PC-3 (cell line): ENCODE measurements at regions not wholly inside any gene's neighbourhood (a gene's known extent, or its start where the extent isn't known, plus 50 kb on each side); places are given as distances from the start of the nearest gene placed in this dataset.
A peak's percentile ranks its signal among the peaks of the same experiment; 100 is the strongest.
"Not testable (repeated sequence)": the region's sequence is repeated elsewhere in the genome, so short reads cannot be mapped to it uniquely, and the experiment has no call there.

Source experiments
- ATAC-seq: fragments of 200-7000 bp; cut with Tn5 transposase; 2 replicates; pipeline ENCODE4 v1.9.1; 2020; ENCODE audit warnings: mild to moderate bottlenecking, moderate library complexity
- BruUV-seq: library from RNA; stranded (reverse); fragments of 400-500 nt; replicated peaks from 2 replicates; lab custom pipeline; 2021; lab: Mats Ljungman, UMichigan
- CTCF ChIA-PET: fragments of 300-600 bp; sonication (Branson Sonifier 250); formaldehyde crosslinking; loops from one replicate; lab custom pipeline; 2022; ENCODE audit warnings: antibody characterized with exemption; lab: Charles Lee
- POLR2A ChIA-PET: fragments of 300-600 bp; sonication (Branson Sonifier 250); formaldehyde crosslinking; loops from one replicate; lab custom pipeline; 2022; ENCODE audit warnings: antibody characterized with exemption; ENCODE audit not compliant: unreplicated experiment; lab: Charles Lee
- DNase-seq: peaks from one replicate; pipeline ENCODE4 v3.0.0-alpha.2; 2015
- H2AFZ ChIP-seq: fragments of 300-600 bp; sonication (generic); 2 replicates; pipeline ENCODE4 v1.6.0; 2016; ENCODE audit warnings: antibody characterized with exemption, low read length
- H3F3A ChIP-seq: fragments of 300-600 bp; sonication (generic); one replicate; pipeline ENCODE4 v1.6.0; 2017; ENCODE audit warnings: antibody characterized with exemption, low read length, control low read depth, mild to moderate bottlenecking; ENCODE audit not compliant: unreplicated experiment
- H3K27ac ChIP-seq: fragments of 300-600 bp; sonication (generic); 2 replicates; pipeline ENCODE4 v1.5.1; 2016; ENCODE audit warnings: mild to moderate bottlenecking, low read length
- H3K27me3 ChIP-seq: fragments of 300-600 bp; sonication (generic); 2 replicates; pipeline ENCODE4 v1.6.1; 2016; ENCODE audit warnings: low read length, mixed read lengths
- H3K36me3 ChIP-seq: fragments of 300-600 bp; sonication (generic); 2 replicates; pipeline ENCODE4 v1.6.1; 2016; ENCODE audit warnings: low read depth, mixed run types, low read length, mixed read lengths
- H3K4me1 ChIP-seq: fragments of 300-600 bp; sonication (generic); 2 replicates; pipeline ENCODE4 v1.5.1; 2016; ENCODE audit warnings: low read length; ENCODE audit not compliant: insufficient read depth
- H3K4me2 ChIP-seq: fragments of 300-600 bp; sonication (generic); 2 replicates; pipeline ENCODE4 v1.6.0; 2016; ENCODE audit warnings: low read length
- H3K4me3 ChIP-seq: fragments of 300-600 bp; sonication (generic); 2 replicates; pipeline ENCODE4 v1.5.1; 2016; ENCODE audit warnings: mild to moderate bottlenecking, low read length, mixed read lengths
- H3K79me2 ChIP-seq: fragments of 300-600 bp; sonication (generic); 2 replicates; pipeline ENCODE4 v1.6.1; 2017; ENCODE audit warnings: low read length, mixed read lengths
- H3K9ac ChIP-seq: fragments of 300-600 bp; sonication (generic); 2 replicates; pipeline ENCODE4 v1.6.0; 2016; ENCODE audit warnings: mild to moderate bottlenecking, low read length
- H3K9me2 ChIP-seq: fragments of 300-600 bp; sonication (generic); replicated peaks from 2 replicates; pipeline ENCODE4 v1.6.1; 2016; ENCODE audit warnings: mixed run types, low read length, mixed read lengths
- H3K9me3 ChIP-seq: fragments of 300-600 bp; sonication (generic); 2 replicates; pipeline ENCODE4 v1.6.1; 2016; ENCODE audit warnings: low read length, mixed read lengths
- H4K20me1 ChIP-seq: fragments of 300-600 bp; sonication (generic); 2 replicates; pipeline ENCODE4 v1.6.1; 2016; ENCODE audit warnings: low read length, mixed read lengths
- CTCF ChIP-seq: fragments of 300-600 bp; sonication (generic); conservative IDR thresholded peaks from 2 replicates; pipeline ENCODE4 v1.5.1; 2017; ENCODE audit warnings: antibody characterized with exemption, low read depth, mild to moderate bottlenecking, low read length
- EZH2 ChIP-seq: fragments of 300-600 bp; sonication (generic); IDR thresholded peaks from one replicate; pipeline ENCODE4 v1.6.1; 2017; ENCODE audit warnings: antibody characterized with exemption, mild to moderate bottlenecking, low read length; ENCODE audit not compliant: unreplicated experiment
- EZH2phosphoT487 ChIP-seq: fragments of 300-600 bp; sonication (generic); IDR thresholded peaks from 2 replicates; pipeline ENCODE4 v1.6.1; 2018; ENCODE audit warnings: mild to moderate bottlenecking, antibody characterized with exemption, low read length, borderline replicate concordance
- intact Hi-C: fragments of 100-400 bp; cut with micrococcal nuclease; formaldehyde crosslinking; loops from 2 replicates; pipeline ENCODE4 v1.9.0; 2023

- no peak for TF ChIP-seq CTCF
- TF ChIP-seq EZH2: no peak
- TF ChIP-seq EZH2phosphoT487: no peak
- Histone ChIP-seq H3K27ac (no peak overlapping the region), H2AFZ (no peak overlapping the region), H4K20me1 (no peaks in the 10 kb centered on the region), H3K9ac (no peak overlapping the region), H3K9me3 (no peaks in the 10 kb centered on the region), H3K36me3 (no peaks in the 10 kb centered on the region), H3K4me2 (no peak overlapping the region), H3K4me3 (no peak overlapping the region), H3F3A (no peaks in the 10 kb centered on the region), H3K27me3 (no peaks in the 10 kb centered on the region), H3K4me1 (peaks cover 19% of the 10 kb centered on the region), H3K79me2 (no peaks in the 10 kb centered on the region), H3K9me2 (no peaks in the 10 kb centered on the region)
- intact Hi-C loops: no loop called here
- POLR2A ChIA-PET: no interaction called here
- no TSS peak for BruUV-seq
- DNase-seq: peak; percentile 53
- CTCF ChIA-PET: interaction anchor here (0.6 kb wide), 1 partner anchor 489 kb away, joined by 7 read pairs; no protein-coding TSS in a partner anchor
- peak; percentile 80 for ATAC-seq
Measured at GRCh38 chr1:115530407-115530806, 111.4 kb upstream of the VANGL1 start.

GRCh38 chr1:115529216-115529897 is 112.4 kb upstream of the VANGL1 start:
- no peak overlapping the region for H3K4me2 ChIP-seq
- H3K9me2 ChIP-seq: no peaks in the 10 kb centered on the region
- H3K4me1 ChIP-seq: peaks cover 26% of the 10 kb centered on the region
- no peaks in the 10 kb centered on the region for H3K9me3 ChIP-seq
- H3K4me3 ChIP-seq: no peak overlapping the region
- no peak overlapping the region for H3K9ac ChIP-seq
- DNase-seq: no peak
- TF ChIP-seq EZH2 (no peak), EZH2phosphoT487 (no peak), CTCF (no peak)
- no peaks in the 10 kb centered on the region for H3K79me2 ChIP-seq
- no peaks in the 10 kb centered on the region for H3K27me3 ChIP-seq
- ATAC-seq: no peak
- ChIA-PET POLR2A (no interaction called here), CTCF (interaction anchor here (0.6 kb wide), 1 partner anchor 753 kb away, joined by 4 read pairs; no protein-coding TSS in a partner anchor)
- H3F3A ChIP-seq: no peaks in the 10 kb centered on the region
- no peak overlapping the region for H3K27ac ChIP-seq
- no peaks in the 10 kb centered on the region for H4K20me1 ChIP-seq
- H2AFZ ChIP-seq: no peak overlapping the region
- BruUV-seq: no TSS peak
- no peaks in the 10 kb centered on the region for H3K36me3 ChIP-seq
- intact Hi-C loops: no loop called here

DNA sequence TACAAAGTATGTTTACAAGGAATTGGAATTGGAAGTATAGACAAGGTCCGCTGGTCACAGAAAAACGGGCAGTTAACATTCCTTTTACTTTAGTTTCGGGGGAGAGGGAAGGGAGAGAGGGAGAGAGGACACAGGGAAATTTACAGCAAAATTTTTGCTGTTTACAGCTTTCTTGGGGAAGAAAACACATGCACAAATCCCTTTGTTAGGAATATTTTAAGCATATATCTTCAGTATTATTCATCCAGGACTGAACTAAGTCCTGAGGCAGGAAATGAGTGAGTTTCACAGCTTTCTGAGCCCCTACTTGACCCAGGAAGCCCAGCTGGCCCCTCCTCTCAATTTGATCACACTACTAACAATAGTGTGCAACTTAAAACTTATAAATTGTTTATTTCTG is 113.4 kb upstream of the VANGL1 start:
- CTCF ChIA-PET: interaction anchor here (0.6 kb wide), 1 partner anchor 754 kb away, joined by 4 read pairs; no protein-coding TSS in a partner anchor
- H3K36me3 ChIP-seq, H3K27me3 ChIP-seq, H3K4me2 ChIP-seq, H3K9me3 ChIP-seq, DNase-seq, H3K9me2 ChIP-seq, H3K79me2 ChIP-seq, H3F3A ChIP-seq, H3K27ac ChIP-seq, intact Hi-C loops, H4K20me1 ChIP-seq, H3K4me3 ChIP-seq, POLR2A ChIA-PET, H2AFZ ChIP-seq, BruUV-seq, ATAC-seq, H3K9ac ChIP-seq: not testable (repeated sequence)
- H3K4me1 ChIP-seq: peaks cover 36% of the 10 kb centered on the region
